GM13977 (cell line): ENCODE measurements at regions not wholly inside any gene's neighbourhood (a gene's known extent, or its start where the extent isn't known, plus 50 kb on each side); places are given as distances from the start of the nearest gene placed in this dataset.

Source experiments
- DNase-seq: peaks from one replicate; pipeline ENCODE4 v3.0.0; 2012; ENCODE audit warnings: low spot score
- in situ Hi-C: fragments of 300-500 bp; cut with MboI; formaldehyde crosslinking; loops from one replicate; pipeline ENCODE4 v1.12.0; 2022; ENCODE audit warnings: low sequenced_read_pairs, low pct_unique_long_range_greater_than_20kb, mixed read lengths, inconsistent platforms; ENCODE audit not compliant: unreplicated experiment
- TF ChIP-seq, protein P1 (sequence below): IDR thresholded peaks from 2 replicates; pipeline ENCODE4 v1.5.1; 2012; ENCODE audit warnings: mild to moderate bottlenecking, control low read depth; ENCODE audit not compliant: insufficient read depth; ENCODE audit errors: extremely low read depth, missing control alignments

GRCh38 chr6:67643281-67643680, 991.8 kb upstream of the ADGRB3 start:
- TF ChIP-seq, protein P1, sequence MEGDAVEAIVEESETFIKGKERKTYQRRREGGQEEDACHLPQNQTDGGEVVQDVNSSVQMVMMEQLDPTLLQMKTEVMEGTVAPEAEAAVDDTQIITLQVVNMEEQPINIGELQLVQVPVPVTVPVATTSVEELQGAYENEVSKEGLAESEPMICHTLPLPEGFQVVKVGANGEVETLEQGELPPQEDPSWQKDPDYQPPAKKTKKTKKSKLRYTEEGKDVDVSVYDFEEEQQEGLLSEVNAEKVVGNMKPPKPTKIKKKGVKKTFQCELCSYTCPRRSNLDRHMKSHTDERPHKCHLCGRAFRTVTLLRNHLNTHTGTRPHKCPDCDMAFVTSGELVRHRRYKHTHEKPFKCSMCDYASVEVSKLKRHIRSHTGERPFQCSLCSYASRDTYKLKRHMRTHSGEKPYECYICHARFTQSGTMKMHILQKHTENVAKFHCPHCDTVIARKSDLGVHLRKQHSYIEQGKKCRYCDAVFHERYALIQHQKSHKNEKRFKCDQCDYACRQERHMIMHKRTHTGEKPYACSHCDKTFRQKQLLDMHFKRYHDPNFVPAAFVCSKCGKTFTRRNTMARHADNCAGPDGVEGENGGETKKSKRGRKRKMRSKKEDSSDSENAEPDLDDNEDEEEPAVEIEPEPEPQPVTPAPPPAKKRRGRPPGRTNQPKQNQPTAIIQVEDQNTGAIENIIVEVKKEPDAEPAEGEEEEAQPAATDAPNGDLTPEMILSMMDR: no peak
- no peak for DNase-seq
- in situ Hi-C loops: no loop called here

DNA sequence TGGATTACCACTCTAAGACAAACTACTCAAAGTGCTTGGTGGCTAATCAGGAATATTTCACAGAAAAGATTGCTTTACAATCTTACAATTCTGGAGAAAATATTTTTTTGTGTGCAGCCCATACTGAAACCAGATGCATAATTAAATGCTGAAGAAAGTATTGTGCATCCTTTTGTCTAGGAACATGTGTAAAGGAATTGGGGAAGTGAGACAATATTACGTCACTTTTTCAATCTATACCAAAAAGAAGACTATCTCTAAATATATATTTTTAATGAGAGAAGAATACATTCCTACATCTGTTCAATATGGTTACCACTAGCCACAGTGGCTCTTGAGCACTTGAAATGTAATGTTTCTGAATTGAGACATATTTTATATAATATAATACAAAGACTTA, 992.5 kb upstream of the ADGRB3 start:
- in situ Hi-C loops: no loop called here
- TF ChIP-seq, protein P1: no peak
- no peak for DNase-seq

DNA sequence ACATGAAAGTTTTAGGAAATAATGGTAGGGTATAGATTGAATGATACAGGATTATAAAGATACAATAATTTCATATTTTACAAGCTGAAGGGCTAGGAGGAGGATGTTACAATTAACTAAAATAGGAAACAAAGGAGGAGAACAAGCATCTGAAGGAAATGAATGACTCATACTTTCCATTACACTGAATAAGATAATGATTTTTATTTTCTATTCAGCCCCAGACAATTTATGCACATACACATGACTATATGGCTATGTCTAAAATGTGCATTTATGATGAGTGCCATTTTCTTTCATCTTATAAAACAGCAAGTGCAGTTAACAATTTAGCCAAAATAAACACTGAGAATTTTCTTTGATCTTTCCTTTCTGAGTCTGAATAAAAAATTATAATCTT, 994.6 kb upstream of the ADGRB3 start:
- DNase-seq: no peak
- TF ChIP-seq, protein P1: no peak
- in situ Hi-C loops: no loop called here

DNA sequence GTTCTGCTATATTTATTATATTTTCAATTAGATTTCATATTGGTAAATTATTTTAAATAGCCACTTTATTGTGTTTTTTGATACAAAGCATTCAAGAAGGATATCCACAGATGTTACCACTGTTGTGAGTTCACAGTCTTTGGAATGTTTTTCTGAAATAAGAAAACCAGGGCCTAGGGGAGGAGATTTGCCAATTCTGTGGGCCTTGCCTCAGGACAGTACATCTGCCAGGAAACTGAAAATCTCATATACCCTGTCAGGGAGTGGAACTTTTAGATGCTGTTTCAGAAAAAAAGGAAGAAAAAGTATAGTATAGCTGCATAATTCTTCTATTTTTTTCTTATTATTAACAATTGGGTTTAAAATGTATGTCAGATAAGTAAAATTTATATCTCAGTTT, 995.9 kb upstream of the ADGRB3 start:
- TF ChIP-seq, protein P1: no peak
- in situ Hi-C loops: no loop called here

GRCh38 chr6:67634199-67634598, 1000.9 kb upstream of the ADGRB3 start:
- TF ChIP-seq, protein P1: no peak
- in situ Hi-C loops: no loop called here
- no peak for DNase-seq

More for the DNA sequence above, 995.9 kb upstream of the ADGRB3 start:
- no peak for DNase-seq

DNA sequence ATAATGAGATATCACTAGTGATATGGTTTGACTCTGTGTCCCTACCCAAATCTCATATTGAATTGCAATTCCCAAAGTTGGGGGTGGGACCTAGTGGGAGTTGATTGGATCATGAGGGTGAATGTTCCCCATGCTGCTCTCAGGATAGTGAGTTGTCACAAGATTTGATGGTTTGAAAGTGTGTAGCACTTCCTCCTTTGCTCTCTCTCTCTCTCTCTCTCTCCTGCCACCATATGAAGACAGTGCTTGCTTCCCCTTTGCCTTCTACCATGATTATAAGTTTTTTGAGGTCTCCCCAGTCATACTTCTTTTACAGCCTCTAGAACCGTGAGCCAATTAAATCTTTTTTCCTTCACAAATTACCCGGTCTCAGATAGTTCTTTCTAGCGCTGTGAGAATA, 1002.0 kb upstream of the ADGRB3 start:
- TF ChIP-seq, protein P1: no peak
- in situ Hi-C loops: no loop called here
- no peak for DNase-seq

DNA sequence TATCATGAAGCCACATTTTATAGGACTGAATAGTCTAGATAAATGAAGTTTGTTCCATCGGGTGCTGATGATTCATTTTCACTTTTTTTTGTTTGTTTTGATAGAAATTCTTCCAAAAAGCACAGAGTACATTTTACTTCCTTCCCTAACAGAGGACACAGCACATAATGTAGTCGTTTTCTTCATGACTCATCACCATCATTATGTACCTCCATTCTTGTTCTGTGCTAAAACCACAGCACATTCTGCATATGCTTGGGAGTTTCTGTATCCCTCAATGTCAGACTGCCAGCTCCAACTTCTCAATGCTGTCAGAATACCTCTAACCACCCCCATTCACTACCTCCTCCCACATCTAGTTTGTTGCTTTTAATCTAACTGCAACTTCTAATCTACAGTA, 1004.9 kb upstream of the ADGRB3 start:
- DNase-seq: no peak
- in situ Hi-C loops: no loop called here
- TF ChIP-seq, protein P1: no peak
